Nephron progenitor cell (in vitro differentiated cells): ENCODE measurements at regions not wholly inside any gene's neighbourhood (a gene's known extent, or its start where the extent isn't known, plus 50 kb on each side); places are given as distances from the start of the nearest gene placed in this dataset.

Experiments
- DNase-seq: peaks from one replicate; pipeline ENCODE4 v3.0.0; 2021
- H3K27ac Mint-ChIP-seq: 2 replicates; pipeline ENCODE4 v1.8.0; 2021; ENCODE audit warnings: mild to moderate bottlenecking, moderate library complexity, mixed read lengths
- H3K27me3 Mint-ChIP-seq: 2 replicates; pipeline ENCODE4 v1.8.0; 2021; ENCODE audit warnings: mild to moderate bottlenecking, low read depth, mixed read lengths; ENCODE audit not compliant: poor library complexity
- H3K36me3 Mint-ChIP-seq: 2 replicates; pipeline ENCODE4 v1.8.0; 2021; ENCODE audit warnings: low read depth, mixed read lengths
- H3K4me1 Mint-ChIP-seq: 2 replicates; pipeline ENCODE4 v1.8.0; 2021; ENCODE audit warnings: mixed read lengths
- H3K4me3 Mint-ChIP-seq: 2 replicates; pipeline ENCODE4 v1.8.0; 2021; ENCODE audit warnings: mild to moderate bottlenecking, moderate library complexity, mixed read lengths
- H3K9me3 Mint-ChIP-seq: 2 replicates; pipeline ENCODE4 v1.8.0; 2021; ENCODE audit warnings: mild to moderate bottlenecking, moderate library complexity, mixed read lengths
- TF ChIP-seq, protein P1 (sequence below): fragments of 200-600 bp; sonication (generic); IDR thresholded peaks from 2 replicates; pipeline ENCODE4 v1.5.0; 2021; ENCODE audit warnings: antibody characterized with exemption

DNA sequence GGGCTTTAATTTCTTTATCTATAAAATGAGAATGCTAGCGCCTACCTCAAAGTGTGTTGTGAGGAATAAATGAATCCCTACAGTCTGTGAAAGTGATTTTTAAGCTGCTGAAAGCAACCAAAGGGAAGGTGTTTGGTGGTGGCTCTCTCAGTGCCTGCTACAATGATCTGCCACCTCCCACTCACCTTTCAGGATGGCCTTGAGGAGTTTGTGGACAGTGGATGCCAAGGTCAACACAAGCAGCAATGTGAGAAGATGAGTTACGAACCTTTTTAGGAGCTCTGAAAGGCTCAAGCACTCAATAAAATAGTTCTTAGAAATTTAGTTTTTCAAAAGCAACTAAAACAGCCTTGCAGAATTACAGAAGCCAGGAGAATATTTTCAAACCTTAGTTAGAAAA lies 176.6 kb upstream of the DPT start:
- Mint-ChIP-seq H3K36me3 (no peaks in the 10 kb centered on the region), H3K27me3 (peaks cover 9% of the 10 kb centered on the region), H3K9me3 (peaks cover 4% of the 10 kb centered on the region), H3K27ac (peak overlapping the region; percentile 40), H3K4me3 (no peak overlapping the region), H3K4me1 (peaks cover 23% of the 10 kb centered on the region)
- TF ChIP-seq, protein P1, sequence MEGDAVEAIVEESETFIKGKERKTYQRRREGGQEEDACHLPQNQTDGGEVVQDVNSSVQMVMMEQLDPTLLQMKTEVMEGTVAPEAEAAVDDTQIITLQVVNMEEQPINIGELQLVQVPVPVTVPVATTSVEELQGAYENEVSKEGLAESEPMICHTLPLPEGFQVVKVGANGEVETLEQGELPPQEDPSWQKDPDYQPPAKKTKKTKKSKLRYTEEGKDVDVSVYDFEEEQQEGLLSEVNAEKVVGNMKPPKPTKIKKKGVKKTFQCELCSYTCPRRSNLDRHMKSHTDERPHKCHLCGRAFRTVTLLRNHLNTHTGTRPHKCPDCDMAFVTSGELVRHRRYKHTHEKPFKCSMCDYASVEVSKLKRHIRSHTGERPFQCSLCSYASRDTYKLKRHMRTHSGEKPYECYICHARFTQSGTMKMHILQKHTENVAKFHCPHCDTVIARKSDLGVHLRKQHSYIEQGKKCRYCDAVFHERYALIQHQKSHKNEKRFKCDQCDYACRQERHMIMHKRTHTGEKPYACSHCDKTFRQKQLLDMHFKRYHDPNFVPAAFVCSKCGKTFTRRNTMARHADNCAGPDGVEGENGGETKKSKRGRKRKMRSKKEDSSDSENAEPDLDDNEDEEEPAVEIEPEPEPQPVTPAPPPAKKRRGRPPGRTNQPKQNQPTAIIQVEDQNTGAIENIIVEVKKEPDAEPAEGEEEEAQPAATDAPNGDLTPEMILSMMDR: no peak
- no peak for DNase-seq

DNA sequence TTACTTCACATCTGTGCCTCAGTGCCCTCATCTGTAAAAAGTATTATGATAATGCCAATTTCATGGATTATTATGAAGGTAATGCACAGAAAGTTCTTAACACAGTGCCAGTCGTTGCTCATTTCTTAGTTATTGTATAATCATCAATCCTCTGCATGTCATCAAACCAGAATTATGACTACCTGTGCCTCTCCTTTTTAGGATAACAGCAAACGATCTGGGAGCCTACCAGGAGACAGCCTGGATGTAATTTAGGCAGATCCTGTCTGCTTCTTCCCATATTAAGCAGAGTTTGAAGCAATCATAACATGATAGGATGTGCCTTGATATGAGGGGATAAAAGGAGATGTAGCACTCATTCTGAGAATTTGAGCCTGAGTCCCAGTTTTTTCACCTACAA lies 177.4 kb upstream of the DPT start:
- Mint-ChIP-seq H3K27ac (no peak overlapping the region), H3K9me3 (peaks cover 4% of the 10 kb centered on the region), H3K36me3 (no peaks in the 10 kb centered on the region), H3K27me3 (peaks cover 9% of the 10 kb centered on the region), H3K4me1 (peaks cover 23% of the 10 kb centered on the region), H3K4me3 (no peak overlapping the region)
- TF ChIP-seq, protein P1: no peak
- no peak for DNase-seq

DNA sequence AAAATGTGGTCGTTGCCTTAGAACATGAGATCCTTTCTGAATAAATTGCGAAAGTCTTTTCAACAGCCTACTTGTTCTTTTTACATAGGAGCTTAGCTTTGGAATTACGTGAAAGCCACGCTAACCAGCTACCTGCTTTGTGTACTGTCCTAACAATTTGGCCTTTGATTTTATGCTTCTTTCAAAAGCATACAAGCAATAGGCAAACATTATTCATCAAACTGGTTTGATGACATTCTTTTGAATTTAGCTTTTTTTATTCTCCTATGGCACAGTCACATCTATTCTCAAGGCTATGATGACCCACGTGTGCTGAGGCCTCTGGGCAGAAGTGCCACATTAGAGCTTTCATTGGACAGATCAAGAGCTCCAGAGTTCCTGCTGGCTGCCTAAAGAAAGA lies 178.0 kb upstream of the DPT start:
- TF ChIP-seq, protein P1: no peak
- peak overlapping the region; percentile 53 for H3K27ac Mint-ChIP-seq
- no peak overlapping the region for H3K4me3 Mint-ChIP-seq
- H3K36me3 Mint-ChIP-seq: no peaks in the 10 kb centered on the region
- H3K9me3 Mint-ChIP-seq: no peaks in the 10 kb centered on the region
- peaks cover 9% of the 10 kb centered on the region for H3K27me3 Mint-ChIP-seq
- no peak for DNase-seq
- peaks cover 23% of the 10 kb centered on the region for H3K4me1 Mint-ChIP-seq

DNA sequence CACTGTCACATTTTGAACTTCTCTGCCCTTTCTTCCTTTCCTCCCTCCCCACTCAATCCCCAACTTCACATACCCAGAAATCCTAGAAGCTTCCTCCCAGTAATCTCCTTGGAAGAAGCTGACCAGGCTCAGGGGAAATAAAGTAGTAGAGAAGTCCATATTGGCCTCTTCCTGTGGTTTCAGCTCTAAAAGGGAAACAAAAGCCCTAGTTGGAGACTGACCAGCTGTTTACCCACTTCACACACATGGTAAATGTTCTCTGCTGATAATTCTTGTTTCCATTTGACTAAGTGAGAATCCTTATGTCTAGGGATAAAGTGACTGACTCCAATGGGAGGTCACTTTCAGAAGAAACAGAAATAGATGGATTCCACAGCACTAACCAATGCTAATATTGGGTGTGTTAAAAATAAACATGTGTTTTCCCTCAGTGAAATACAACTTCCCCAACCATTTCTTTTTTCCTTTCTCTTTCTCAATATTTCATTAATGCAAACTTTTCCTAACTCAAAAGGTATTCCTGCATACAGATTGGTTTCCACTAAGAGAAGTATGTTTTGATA lies 178.9 kb upstream of the DPT start:
- H3K9me3 Mint-ChIP-seq: no peaks in the 10 kb centered on the region
- peaks cover 23% of the 10 kb centered on the region for H3K4me1 Mint-ChIP-seq
- H3K4me3 Mint-ChIP-seq: no peak overlapping the region
- no peak for DNase-seq
- H3K27ac Mint-ChIP-seq: peak overlapping the region; percentile 73
- no peaks in the 10 kb centered on the region for H3K36me3 Mint-ChIP-seq
- peaks cover 9% of the 10 kb centered on the region for H3K27me3 Mint-ChIP-seq
- TF ChIP-seq, protein P1: no peak

DNA sequence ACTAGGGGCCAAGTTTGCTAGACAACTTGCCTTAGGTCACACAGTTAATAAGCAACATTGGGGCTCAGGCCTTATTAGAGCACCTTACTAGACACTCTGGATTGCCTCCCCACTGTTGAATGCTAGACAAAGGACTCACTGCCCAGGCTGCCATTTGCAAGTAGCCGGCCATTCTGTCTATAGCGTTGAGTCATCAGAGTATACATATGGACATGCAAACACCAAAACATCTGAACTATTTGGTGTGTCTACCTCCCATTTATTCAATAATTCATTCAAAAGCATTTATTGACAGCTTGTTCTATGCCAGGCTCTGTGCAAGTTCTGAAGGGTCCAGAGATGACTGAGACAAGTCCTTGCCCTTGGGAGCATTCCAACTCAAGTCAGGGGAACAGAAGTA lies 181.4 kb upstream of the DPT start:
- H3K9me3 Mint-ChIP-seq: no peaks in the 10 kb centered on the region
- TF ChIP-seq, protein P1: no peak
- peaks cover 37% of the 10 kb centered on the region for H3K4me1 Mint-ChIP-seq
- no peak for DNase-seq
- no peaks in the 10 kb centered on the region for H3K36me3 Mint-ChIP-seq
- peaks cover 10% of the 10 kb centered on the region for H3K27me3 Mint-ChIP-seq
- H3K4me3 Mint-ChIP-seq: no peak overlapping the region
- no peak overlapping the region for H3K27ac Mint-ChIP-seq

DNA sequence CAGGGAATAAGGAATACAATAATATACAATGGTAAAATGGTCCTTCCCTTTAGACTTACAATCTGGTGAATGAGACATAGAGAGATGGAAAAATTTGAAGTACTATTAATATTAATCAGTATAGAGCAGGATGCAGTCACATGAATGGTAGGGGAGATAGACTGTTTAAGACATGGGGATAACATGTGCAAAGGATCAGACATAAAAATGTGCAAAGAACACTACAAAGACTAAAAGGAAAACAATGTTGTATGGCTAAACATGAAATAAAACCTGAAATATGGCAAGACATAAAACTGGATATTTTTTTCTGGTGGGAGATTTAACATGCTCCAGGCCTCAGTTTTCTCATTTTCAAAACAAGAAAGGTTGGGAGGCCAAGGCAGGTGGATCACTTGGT lies 182.4 kb upstream of the DPT start:
- peaks cover 30% of the 10 kb centered on the region for H3K4me1 Mint-ChIP-seq
- no peak overlapping the region for H3K27ac Mint-ChIP-seq
- H3K27me3 Mint-ChIP-seq: peaks cover 7% of the 10 kb centered on the region
- H3K36me3 Mint-ChIP-seq: no peaks in the 10 kb centered on the region
- DNase-seq: no peak
- no peaks in the 10 kb centered on the region for H3K9me3 Mint-ChIP-seq
- TF ChIP-seq, protein P1: no peak
- H3K4me3 Mint-ChIP-seq: no peak overlapping the region
